Liver (tissue), 3 donors: ENCODE measurements at regions not wholly inside any gene's neighbourhood (a gene's known extent, or its start where the extent isn't known, plus 50 kb on each side); places are given as distances from the start of the nearest gene placed in this dataset.

Experiments used
- CTCF ChIP-seq: fragments of 150-350 bp; IDR thresholded peaks from 2 replicates; pipeline ENCODE4 v1.5.1; 2017; ENCODE audit warnings: improper control_type of control experiment, low read depth, low read length; ENCODE audit not compliant: missing input control
- MAX ChIP-seq: IDR thresholded peaks from 2 replicates; pipeline ENCODE4 v1.6.1; 2016; ENCODE audit warnings: antibody characterized with exemption
- RAD21 ChIP-seq, 2 donors: IDR thresholded peaks; 2 replicates each; pipeline ENCODE4 v1.6.1; 2016; ENCODE audit warnings: antibody characterized with exemption in 2 of 2, mild to moderate bottlenecking in 2 of 2
- donor health status: healthy.
- donor health status: healthy.

GRCh38 chr10:28434063-28434462, 98.9 kb upstream of the WAC start:
- no peak for TF ChIP-seq CTCF
- no peak for TF ChIP-seq MAX
- TF ChIP-seq RAD21 (IDR thresholded peaks at IDR 0.05): no peak
